Cardiac muscle cell (in vitro differentiated cells and primary cell): ENCODE measurements at regions not wholly inside any gene's neighbourhood (a gene's known extent, or its start where the extent isn't known, plus 50 kb on each side); places are given as distances from the start of the nearest gene placed in this dataset.
A peak's percentile ranks its signal among the peaks of the same experiment; 100 is the strongest.

Experiments
- DNase-seq, 2 donors: peaks; one replicate each; pipeline versions ENCODE4 v3.0.0 to v3.0.0-alpha.2; 2010 to 2017; ENCODE audit warnings: low read depth in 1 of 2, low spot score in 1 of 2
- H3K27ac ChIP-seq: fragments of 200-600 bp; sonication (generic); 2 replicates; pipeline ENCODE4 v1.5.1; 2016
- H3K27me3 ChIP-seq: fragments of 200-600 bp; sonication (generic); 2 replicates; pipeline ENCODE4 v1.6.0; 2016; ENCODE audit warnings: control low read depth
- H3K36me3 ChIP-seq: fragments of 200-600 bp; sonication (generic); 2 replicates; pipeline ENCODE4 v1.5.1; 2016; ENCODE audit warnings: control low read depth
- H3K4me1 ChIP-seq: fragments of 200-600 bp; sonication (generic); 2 replicates; pipeline ENCODE4 v1.8.1; 2017; ENCODE audit warnings: low read depth, mild to moderate bottlenecking, mixed run types
- H3K4me3 ChIP-seq: fragments of 200-600 bp; sonication (generic); 2 replicates; pipeline ENCODE4 v1.5.1; 2016; ENCODE audit warnings: mild to moderate bottlenecking
- H3K9me3 ChIP-seq: fragments of 200-600 bp; sonication (generic); 2 replicates; pipeline ENCODE4 v1.5.1; 2017; ENCODE audit warnings: low read depth, mild to moderate bottlenecking, control low read depth
- TF ChIP-seq, protein P1 (sequence below): IDR thresholded peaks from 2 replicates; pipeline ENCODE4 v1.5.1; 2012; ENCODE audit warnings: low read depth, mild to moderate bottlenecking, low read length

- DNase-seq: no peak
- Histone ChIP-seq H3K36me3 (no peaks in the 10 kb centered on the region), H3K9me3 (no peaks in the 10 kb centered on the region), H3K4me1 (peaks cover 4% of the 10 kb centered on the region), H3K27me3 (no peaks in the 10 kb centered on the region), H3K27ac (no peak overlapping the region), H3K4me3 (no peak overlapping the region)
- TF ChIP-seq, protein P1, sequence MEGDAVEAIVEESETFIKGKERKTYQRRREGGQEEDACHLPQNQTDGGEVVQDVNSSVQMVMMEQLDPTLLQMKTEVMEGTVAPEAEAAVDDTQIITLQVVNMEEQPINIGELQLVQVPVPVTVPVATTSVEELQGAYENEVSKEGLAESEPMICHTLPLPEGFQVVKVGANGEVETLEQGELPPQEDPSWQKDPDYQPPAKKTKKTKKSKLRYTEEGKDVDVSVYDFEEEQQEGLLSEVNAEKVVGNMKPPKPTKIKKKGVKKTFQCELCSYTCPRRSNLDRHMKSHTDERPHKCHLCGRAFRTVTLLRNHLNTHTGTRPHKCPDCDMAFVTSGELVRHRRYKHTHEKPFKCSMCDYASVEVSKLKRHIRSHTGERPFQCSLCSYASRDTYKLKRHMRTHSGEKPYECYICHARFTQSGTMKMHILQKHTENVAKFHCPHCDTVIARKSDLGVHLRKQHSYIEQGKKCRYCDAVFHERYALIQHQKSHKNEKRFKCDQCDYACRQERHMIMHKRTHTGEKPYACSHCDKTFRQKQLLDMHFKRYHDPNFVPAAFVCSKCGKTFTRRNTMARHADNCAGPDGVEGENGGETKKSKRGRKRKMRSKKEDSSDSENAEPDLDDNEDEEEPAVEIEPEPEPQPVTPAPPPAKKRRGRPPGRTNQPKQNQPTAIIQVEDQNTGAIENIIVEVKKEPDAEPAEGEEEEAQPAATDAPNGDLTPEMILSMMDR: no peak
Measured at GRCh38 chr1:88219521-88219920, 464.6 kb upstream of the PKN2 start.

GRCh38 chr1:88221411-88221810, 462.7 kb upstream of the PKN2 start:
- H3K9me3 ChIP-seq: no peaks in the 10 kb centered on the region
- no peak overlapping the region for H3K4me3 ChIP-seq
- H3K27me3 ChIP-seq: no peaks in the 10 kb centered on the region
- H3K4me1 ChIP-seq: peaks cover 4% of the 10 kb centered on the region
- H3K27ac ChIP-seq: no peak overlapping the region
- no peaks in the 10 kb centered on the region for H3K36me3 ChIP-seq
- TF ChIP-seq, protein P1: no peak
- DNase-seq: no peak

- Histone ChIP-seq H3K36me3 (no peaks in the 10 kb centered on the region), H3K9me3 (no peaks in the 10 kb centered on the region), H3K4me1 (peaks cover 3% of the 10 kb centered on the region), H3K4me3 (no peak overlapping the region), H3K27me3 (no peaks in the 10 kb centered on the region), H3K27ac (no peak overlapping the region)
- TF ChIP-seq, protein P1: no peak
- no peak for DNase-seq
Measured at GRCh38 chr1:88224906-88225305, 459.2 kb upstream of the PKN2 start.

GRCh38 chr1:88228114-88228513, 456.0 kb upstream of the PKN2 start:
- no peaks in the 10 kb centered on the region for H3K9me3 ChIP-seq
- H3K4me1 ChIP-seq: peaks cover 3% of the 10 kb centered on the region
- no peaks in the 10 kb centered on the region for H3K27me3 ChIP-seq
- DNase-seq: no peak
- H3K27ac ChIP-seq: no peak overlapping the region
- H3K36me3 ChIP-seq: no peaks in the 10 kb centered on the region
- TF ChIP-seq, protein P1: no peak
- no peak overlapping the region for H3K4me3 ChIP-seq

GRCh38 chr1:88230126-88230525, 453.9 kb upstream of the PKN2 start:
- Histone ChIP-seq H3K4me1 (peaks cover 3% of the 10 kb centered on the region), H3K27me3 (no peaks in the 10 kb centered on the region), H3K36me3 (no peaks in the 10 kb centered on the region), H3K9me3 (no peaks in the 10 kb centered on the region), H3K4me3 (no peak overlapping the region), H3K27ac (no peak overlapping the region)
- TF ChIP-seq, protein P1: no peak
- peak in 1 of 2 donors; percentile 32 for DNase-seq

GRCh38 chr1:88237058-88237457, 447.0 kb upstream of the PKN2 start:
- TF ChIP-seq, protein P1: no peak
- no peaks in the 10 kb centered on the region for H3K9me3 ChIP-seq
- no peaks in the 10 kb centered on the region for H3K36me3 ChIP-seq
- no peak overlapping the region for H3K27ac ChIP-seq
- H3K27me3 ChIP-seq: no peaks in the 10 kb centered on the region
- no peak overlapping the region for H3K4me3 ChIP-seq
- no peaks in the 10 kb centered on the region for H3K4me1 ChIP-seq
- peak in 1 of 2 donors; percentile 38 for DNase-seq
